Sigmoid colon (tissue), 6 donors: ENCODE measurements at regions not wholly inside any gene's neighbourhood (a gene's known extent, or its start where the extent isn't known, plus 50 kb on each side); places are given as distances from the start of the nearest gene placed in this dataset.

ENCODE experiments used
- DNase-seq: peaks from one replicate; pipeline ENCODE4 v3.0.0-alpha.2; 2019
- H3K27ac ChIP-seq, 4 donors: fragments of 200-600 bp; sonication (generic); one replicate each; pipeline ENCODE4 v1.5.1; 2016 to 2019; ENCODE audit warnings: mild to moderate bottlenecking in 1 of 4
- H3K27me3 ChIP-seq, 3 donors: fragments of 200-600 bp; sonication (generic); one replicate each; pipeline ENCODE4 v1.5.1; 2019; ENCODE audit warnings: mild to moderate bottlenecking in 1 of 3
- H3K36me3 ChIP-seq, 4 donors: fragments of 200-600 bp; sonication (generic); one replicate each; pipeline ENCODE4 v1.5.1; 2016 to 2019
- H3K4me1 ChIP-seq, 4 donors: fragments of 200-600 bp; sonication (generic); one replicate each; pipeline ENCODE4 v1.5.1; 2017 to 2019
- H3K4me3 ChIP-seq, 4 donors: fragments of 200-600 bp; sonication (generic); one replicate each; pipeline ENCODE4 v1.5.1; 2017 to 2019; ENCODE audit warnings: mild to moderate bottlenecking in 2 of 4, moderate library complexity in 1 of 4
- H3K9me3 ChIP-seq, 4 donors: fragments of 200-600 bp in 3 of 4; sonication (generic) in 3 of 4; one replicate each; pipeline versions ENCODE4 v1.5.1 to v1.6.1; 2013 to 2019
- CTCF ChIP-seq, 4 experiments: fragments of 450-650 bp in 3 of 4; fragments of 200-600 bp in 1 of 4; IDR thresholded peaks; one replicate each; pipeline ENCODE4 v1.5.1; 2016 to 2019; ENCODE audit warnings: antibody characterized with exemption in 4 of 4, mild to moderate bottlenecking in 3 of 4, moderate library complexity in 2 of 4
- EP300 ChIP-seq, 4 donors: sonication (generic); formaldehyde crosslinking; IDR thresholded peaks; one replicate each; pipeline ENCODE4 v1.6.1; 2017; ENCODE audit warnings: antibody characterized with exemption in 4 of 4
- POLR2A ChIP-seq, 2 donors: fragments of 450-650 bp; IDR thresholded peaks; one replicate each; pipeline ENCODE4 v1.6.1; 2016; ENCODE audit warnings: antibody characterized with exemption in 2 of 2, mild to moderate bottlenecking in 2 of 2, moderate library complexity in 2 of 2
- POLR2AphosphoS5 ChIP-seq, 4 donors: sonication (generic); formaldehyde crosslinking; IDR thresholded peaks; one replicate each; pipeline ENCODE4 v1.6.1; 2017; ENCODE audit warnings: antibody characterized with exemption in 4 of 4
- WGBS, 2 donors: extraction: QIAGEN DNeasy Blood & Tissue Kit; methylation state at CpG; one replicate each; pipeline ENCODE4 v1.1.7; 2013; 5-methylcytosine and 5-hydroxymethylcytosine counted together
- intact Hi-C: fragments of 100-400 bp; cut with DNase I; formaldehyde crosslinking; loops from one replicate; pipeline ENCODE4 v1.15.1; 2023
- donor health status: healthy with polysubstance abuse.
- donor health status: healthy.

- no peak for DNase-seq
- Histone ChIP-seq H3K36me3 (no peaks in the 10 kb centered on the region), H3K27me3 (peaks cover 12 to 62% (median 23%) of the 10 kb centered on the region in 3 donors), H3K9me3 (no peaks in the 10 kb centered on the region), H3K4me1 (peaks cover 0 to 23% (median 21%) of the 10 kb centered on the region in 4 donors), H3K4me3 (peak overlapping the region in 3 of 4 donors; percentile 44 to 57 (median 51)), H3K27ac (no peak overlapping the region)
- TF ChIP-seq CTCF (IDR thresholded peaks at IDR 0.05), result no peak
- no peak for TF ChIP-seq POLR2AphosphoS5 (IDR thresholded peaks at IDR 0.05)
- no peak for TF ChIP-seq EP300 (IDR thresholded peaks at IDR 0.05)
- no peak for TF ChIP-seq POLR2A (IDR thresholded peaks at IDR 0.05)
- 1% methylated on average over 77 of the region's 77 CpGs for WGBS, 2 donors
- intact Hi-C loops, result no loop called here
Measured at GRCh38 chr4:180057891-180058671, 2185.1 kb upstream of the TENM3 start.

DNA sequence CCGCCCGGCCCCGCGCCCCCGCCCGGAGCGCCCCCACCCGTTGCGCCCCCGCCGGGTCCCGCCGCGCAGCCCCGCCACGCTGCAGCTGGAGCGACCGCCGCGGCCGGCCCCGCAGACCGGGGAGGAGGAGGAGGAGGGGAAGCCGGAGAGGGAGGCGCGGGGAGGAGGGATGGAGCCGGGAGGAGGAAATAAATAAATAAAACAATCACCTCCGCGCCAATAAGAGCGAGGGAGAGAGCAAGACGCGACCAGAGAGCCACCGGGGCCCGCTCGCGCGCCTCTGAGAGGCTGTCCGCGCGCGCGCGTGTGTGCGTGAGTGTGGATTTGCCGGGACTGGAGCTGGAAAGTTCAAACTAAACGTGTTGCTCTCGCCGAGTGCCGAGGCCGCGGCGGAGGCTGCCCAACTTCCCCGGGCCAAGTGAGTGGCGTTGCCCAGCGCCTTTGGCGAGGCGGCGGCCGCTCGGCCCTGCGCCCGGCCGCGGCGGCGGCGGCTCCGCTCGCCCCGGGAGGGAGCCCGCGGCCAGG, 2184.4 kb upstream of the TENM3 start:
- 0 to 1% methylated on average over 72 of the region's 72 CpGs for WGBS, 2 donors

DNA sequence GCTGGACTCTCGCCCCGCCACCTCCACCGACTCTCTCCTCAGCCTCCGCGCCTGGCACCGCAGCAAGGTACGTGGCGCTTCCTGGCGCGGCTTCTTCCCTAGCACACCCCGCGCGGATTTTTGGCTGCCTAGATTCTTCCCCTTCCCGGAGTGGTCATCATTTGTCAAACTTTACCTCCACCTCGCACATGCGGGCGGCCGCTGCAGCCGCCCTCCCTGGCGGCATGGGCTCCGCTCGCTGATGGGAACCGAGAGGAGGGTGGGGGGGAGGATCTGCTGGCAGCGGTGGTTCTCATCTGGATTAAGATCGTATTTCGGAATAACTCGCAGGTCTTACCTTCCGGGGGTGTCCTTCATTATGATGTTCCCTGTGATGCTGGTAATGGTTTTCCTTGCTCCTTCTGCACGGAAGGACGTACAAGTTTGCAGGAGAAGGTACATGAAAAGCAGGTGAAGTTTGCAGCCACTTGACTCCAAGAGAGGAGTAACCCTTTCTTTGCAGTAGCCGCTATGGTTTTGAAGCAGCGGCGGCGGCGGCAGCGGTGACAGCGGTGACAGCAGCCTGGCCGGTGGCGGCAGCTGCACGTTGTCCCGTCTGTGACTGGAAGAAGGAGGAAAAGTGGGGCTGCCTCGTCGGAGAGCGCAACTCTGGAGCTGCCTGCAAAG, 2183.9 kb upstream of the TENM3 start:
- H3K36me3 ChIP-seq, result no peaks in the 10 kb centered on the region
- no peaks in the 10 kb centered on the region for H3K9me3 ChIP-seq
- H3K4me1 ChIP-seq, result peaks cover 0 to 23% (median 21%) of the 10 kb centered on the region in 4 donors
- peaks cover 12 to 75% (median 23%) of the 10 kb centered on the region in 3 donors for H3K27me3 ChIP-seq
- no peak overlapping the region for H3K27ac ChIP-seq
- intact Hi-C loops, result no loop called here
- TF ChIP-seq POLR2A (IDR thresholded peaks at IDR 0.05) (no peak), EP300 (IDR thresholded peaks at IDR 0.05) (no peak), CTCF (IDR thresholded peaks at IDR 0.05) (no peak), POLR2AphosphoS5 (IDR thresholded peaks at IDR 0.05) (no peak)
- peak overlapping the region in 3 of 4 donors; percentile 44 to 57 (median 51) for H3K4me3 ChIP-seq
- WGBS, 2 donors, result 1% methylated on average over 44 of the region's 44 CpGs
- DNase-seq, result no peak

More for the DNA sequence above, 2184.4 kb upstream of the TENM3 start:
- peak overlapping the region; percentile 18 to 57 (median 48) for H3K4me3 ChIP-seq
- intact Hi-C loops, result no loop called here
- H3K27me3 ChIP-seq, result peaks cover 12 to 69% (median 23%) of the 10 kb centered on the region in 3 donors
- no peak for DNase-seq
- H3K36me3 ChIP-seq, result no peaks in the 10 kb centered on the region
- TF ChIP-seq EP300 (IDR thresholded peaks at IDR 0.05), result no peak
- no peak for TF ChIP-seq POLR2AphosphoS5 (IDR thresholded peaks at IDR 0.05)
- no peak for TF ChIP-seq CTCF (IDR thresholded peaks at IDR 0.05)
- no peak for TF ChIP-seq POLR2A (IDR thresholded peaks at IDR 0.05)
- no peak overlapping the region for H3K27ac ChIP-seq
- no peaks in the 10 kb centered on the region for H3K9me3 ChIP-seq
- H3K4me1 ChIP-seq, result peaks cover 0 to 23% (median 21%) of the 10 kb centered on the region in 4 donors

DNA sequence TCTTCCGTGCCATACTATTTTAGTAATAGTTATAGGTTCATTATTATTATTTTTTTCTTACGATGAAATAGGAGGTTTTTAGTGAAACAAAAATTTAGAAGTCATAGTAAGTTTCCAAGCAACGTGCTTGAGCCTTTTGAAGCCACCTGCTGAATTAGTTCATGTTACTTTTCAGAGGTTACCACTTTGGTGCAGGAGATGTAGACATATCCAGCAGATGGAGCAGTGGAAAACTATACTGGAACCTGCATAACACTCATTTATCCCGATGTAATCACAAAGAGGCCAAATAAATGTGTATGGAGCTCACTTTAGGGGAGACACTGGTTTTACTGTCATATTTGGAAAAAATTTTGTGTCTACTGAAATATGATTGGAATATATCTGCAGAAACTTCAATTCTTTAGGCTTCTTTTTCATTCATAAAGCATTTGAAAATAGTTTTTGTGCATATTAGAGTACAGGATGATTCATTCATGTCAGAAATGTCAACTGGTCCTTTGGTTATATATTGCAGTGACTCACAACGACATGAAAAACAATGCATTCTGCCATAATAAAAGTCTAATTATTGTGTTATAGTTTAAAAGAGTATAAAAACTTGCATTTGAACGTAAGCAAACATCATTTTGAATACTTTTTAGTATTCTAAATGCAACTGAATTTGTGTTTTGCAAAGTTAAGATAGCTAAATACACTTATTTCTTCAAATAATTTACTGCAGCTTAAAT, 2182.9 kb upstream of the TENM3 start:
- intact Hi-C loops, result no loop called here
- Histone ChIP-seq H3K9me3 (no peaks in the 10 kb centered on the region), H3K4me1 (peaks cover 0 to 23% (median 21%) of the 10 kb centered on the region in 4 donors), H3K27me3 (peaks cover 12 to 84% (median 23%) of the 10 kb centered on the region in 3 donors), H3K36me3 (no peaks in the 10 kb centered on the region), H3K27ac (no peak overlapping the region), H3K4me3 (no peak overlapping the region)
- no peak for TF ChIP-seq POLR2A (IDR thresholded peaks at IDR 0.05)
- no peak for TF ChIP-seq EP300 (IDR thresholded peaks at IDR 0.05)
- no peak for TF ChIP-seq CTCF (IDR thresholded peaks at IDR 0.05)
- TF ChIP-seq POLR2AphosphoS5 (IDR thresholded peaks at IDR 0.05), result no peak
- no peak for DNase-seq
- WGBS, 2 donors, result 11 to 18% methylated on average over 6 of the region's 6 CpGs
